ENCODE measurements at regions not wholly inside any gene's neighbourhood (a gene's known extent, or its start where the extent isn't known, plus 50 kb on each side); places are given as distances from the start of the nearest gene placed in this dataset.

GRCh38 chr3:154013736-154014135, 107.5 kb upstream of the ARHGEF26 start:
- no peak for TF ChIP-seq CTCF (IDR thresholded peaks at IDR 0.05)
- no peak for TF ChIP-seq POLR2AphosphoS5 (IDR thresholded peaks at IDR 0.05)
- no peak for TF ChIP-seq POLR2A (IDR thresholded peaks at IDR 0.05)
- H3K9me3 ChIP-seq, result no peaks in the 10 kb centered on the region
- H3K27ac ChIP-seq, result no peak overlapping the region
- H3K4me3 ChIP-seq, result no peak overlapping the region
- DNase-seq (ENCODE audit: low spot score), result no peak
- H3K4me1 ChIP-seq (replicated peaks), result no peaks in the 10 kb centered on the region
- H3K27me3 ChIP-seq (replicated peaks; ENCODE audit: insufficient read depth), result no peaks in the 10 kb centered on the region
- H3K36me3 ChIP-seq, result no peaks in the 10 kb centered on the region
- intact Hi-C loops (cut with DNase I), result no loop called here
- 86% methylated on average over 4 of the region's 4 CpGs for WGBS

DNA sequence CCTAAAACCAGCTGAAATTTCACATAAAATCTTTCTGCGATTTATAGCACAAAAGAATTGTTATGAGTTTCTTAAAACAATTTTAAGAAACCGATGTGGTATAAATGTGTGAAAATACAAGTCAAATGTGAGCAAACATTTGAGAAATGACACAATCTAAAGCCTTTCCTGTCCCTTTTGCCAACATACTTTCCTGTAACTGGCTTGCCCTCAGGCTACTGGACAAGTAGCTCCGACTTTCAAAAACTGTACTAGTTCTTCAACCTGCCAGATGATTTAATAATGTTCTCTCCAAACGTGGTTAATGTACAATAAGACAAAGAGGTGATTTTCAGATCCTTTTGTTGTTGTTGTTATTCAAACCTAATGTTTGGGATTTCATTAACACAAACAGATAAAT, 105.9 kb upstream of the ARHGEF26 start:
- 37% methylated on average over 4 of the region's 4 CpGs for WGBS

GRCh38 chr3:154018100-154018696, 103.0 kb upstream of the ARHGEF26 start:
- H3K27me3 ChIP-seq (replicated peaks; ENCODE audit: insufficient read depth), result no peaks in the 10 kb centered on the region
- TF ChIP-seq CTCF (IDR thresholded peaks at IDR 0.05), result no peak
- no peak for TF ChIP-seq POLR2AphosphoS5 (IDR thresholded peaks at IDR 0.05)
- no peak for TF ChIP-seq POLR2A (IDR thresholded peaks at IDR 0.05)
- intact Hi-C loops (cut with DNase I), result no loop called here
- H3K4me3 ChIP-seq, result no peak overlapping the region
- H3K36me3 ChIP-seq, result no peaks in the 10 kb centered on the region
- 59% methylated on average over 3 of the region's 3 CpGs for WGBS
- no peak for DNase-seq (ENCODE audit: low spot score)
- no peaks in the 10 kb centered on the region for H3K9me3 ChIP-seq
- H3K4me1 ChIP-seq (replicated peaks), result no peaks in the 10 kb centered on the region
- no peak overlapping the region for H3K27ac ChIP-seq

More for the DNA sequence above, 105.9 kb upstream of the ARHGEF26 start:
- no peaks in the 10 kb centered on the region for H3K4me1 ChIP-seq (replicated peaks)
- intact Hi-C loops (cut with DNase I), result no loop called here
- H3K36me3 ChIP-seq, result no peaks in the 10 kb centered on the region
- H3K9me3 ChIP-seq, result no peaks in the 10 kb centered on the region
- H3K27me3 ChIP-seq (replicated peaks; ENCODE audit: insufficient read depth), result no peaks in the 10 kb centered on the region
- no peak overlapping the region for H3K27ac ChIP-seq
- TF ChIP-seq POLR2A (IDR thresholded peaks at IDR 0.05) (no peak), CTCF (IDR thresholded peaks at IDR 0.05) (no peak), POLR2AphosphoS5 (IDR thresholded peaks at IDR 0.05) (no peak)
- H3K4me3 ChIP-seq, result no peak overlapping the region
- no peak for DNase-seq (ENCODE audit: low spot score)

DNA sequence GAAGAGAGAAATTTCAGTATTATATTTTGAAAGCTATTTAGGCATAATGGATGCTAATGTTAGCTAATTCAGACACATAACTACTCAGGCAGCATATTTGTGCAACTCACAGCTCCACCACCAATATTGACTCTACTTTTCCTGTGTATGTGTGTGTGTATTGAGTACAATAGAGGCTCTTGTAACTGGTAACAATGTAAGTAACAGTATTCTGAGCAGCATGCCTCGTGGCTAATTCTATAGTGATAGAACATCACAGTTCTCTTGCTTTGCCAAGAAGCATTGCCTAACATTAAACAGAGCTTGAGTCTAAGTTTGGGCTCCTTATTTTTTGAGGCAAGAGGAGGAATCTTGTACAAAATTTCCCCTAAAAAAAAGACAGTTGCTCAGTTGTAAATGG, 98.6 kb upstream of the ARHGEF26 start:
- no peak for DNase-seq (ENCODE audit: low spot score)
- TF ChIP-seq CTCF (IDR thresholded peaks at IDR 0.05) (no peak), POLR2A (IDR thresholded peaks at IDR 0.05) (no peak), POLR2AphosphoS5 (IDR thresholded peaks at IDR 0.05) (no peak)
- H3K9me3 ChIP-seq, result no peaks in the 10 kb centered on the region
- intact Hi-C loops (cut with DNase I), result no loop called here
- no peak overlapping the region for H3K27ac ChIP-seq
- no peaks in the 10 kb centered on the region for H3K36me3 ChIP-seq
- no peaks in the 10 kb centered on the region for H3K4me1 ChIP-seq (replicated peaks)
- no peaks in the 10 kb centered on the region for H3K27me3 ChIP-seq (replicated peaks; ENCODE audit: insufficient read depth)
- H3K4me3 ChIP-seq, result no peak overlapping the region
- 30% methylated on average over 1 of the region's 1 CpG for WGBS

DNA sequence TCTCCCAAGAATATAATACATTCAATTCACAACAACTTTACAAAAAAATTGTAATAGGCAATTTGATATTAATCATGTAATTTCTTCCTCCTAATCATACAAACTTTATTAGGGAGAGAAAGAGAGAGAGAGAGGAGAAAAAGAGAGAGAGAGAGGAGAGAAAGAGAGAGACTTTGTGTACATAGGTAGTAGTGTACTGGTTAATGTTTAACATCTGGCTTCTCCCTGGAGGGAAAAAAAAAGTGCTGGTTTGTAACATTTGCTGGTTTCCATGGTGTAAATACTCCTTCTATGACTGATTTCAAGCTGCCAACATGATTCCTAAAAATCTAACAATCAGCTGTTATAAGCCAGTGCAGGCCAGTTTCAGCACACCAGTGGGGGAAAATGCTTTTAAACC, 98.0 kb upstream of the ARHGEF26 start:
- intact Hi-C loops (cut with DNase I), result no loop called here
- no peaks in the 10 kb centered on the region for H3K36me3 ChIP-seq
- no peak overlapping the region for H3K4me3 ChIP-seq
- no peak overlapping the region for H3K27ac ChIP-seq
- no peak for DNase-seq (ENCODE audit: low spot score)
- H3K4me1 ChIP-seq (replicated peaks), result no peaks in the 10 kb centered on the region
- no peaks in the 10 kb centered on the region for H3K9me3 ChIP-seq
- no peak for TF ChIP-seq CTCF (IDR thresholded peaks at IDR 0.05)
- TF ChIP-seq POLR2AphosphoS5 (IDR thresholded peaks at IDR 0.05), result no peak
- TF ChIP-seq POLR2A (IDR thresholded peaks at IDR 0.05), result no peak
- H3K27me3 ChIP-seq (replicated peaks; ENCODE audit: insufficient read depth), result no peaks in the 10 kb centered on the region
